Breast epithelium (tissue), 4 donors: ENCODE measurements at regions not wholly inside any gene's neighbourhood (a gene's known extent, or its start where the extent isn't known, plus 50 kb on each side); places are given as distances from the start of the nearest gene placed in this dataset.

Experiments
- DNase-seq, 2 donors: peaks; one replicate each; pipeline ENCODE4 v3.0.0-alpha.2; 2019; ENCODE audit warnings: low spot score in 2 of 2
- H3K27ac ChIP-seq, 2 donors: fragments of 200-600 bp; sonication (generic) in 1 of 2; one replicate each; pipeline ENCODE4 v1.5.1; 2016 to 2019; ENCODE audit warnings: mild to moderate bottlenecking in 1 of 2
- H3K27me3 ChIP-seq, 2 donors: fragments of 200-600 bp; sonication (generic) in 1 of 2; one replicate each; pipeline versions ENCODE4 v1.5.1 to v1.6.0; 2017 to 2019; ENCODE audit warnings: control low read depth in 1 of 2, mild to moderate bottlenecking in 1 of 2
- H3K36me3 ChIP-seq: fragments of 200-600 bp; one replicate; pipeline ENCODE4 v1.5.1; 2019
- H3K4me1 ChIP-seq, 2 donors: fragments of 200-600 bp; sonication (generic); one replicate each; pipeline ENCODE4 v1.5.1; 2016 to 2019; ENCODE audit warnings: control low read depth in 1 of 2
- H3K4me3 ChIP-seq, 3 donors: fragments of 200-600 bp; sonication (generic); 1 replicate in 2 of 3; 2 replicates in 1 of 3; pipeline ENCODE4 v1.5.1; 2016 to 2019; ENCODE audit warnings: mild to moderate bottlenecking in 3 of 3, moderate library complexity in 2 of 3
- H3K9me3 ChIP-seq, 2 donors: fragments of 200-600 bp; sonication (generic) in 1 of 2; one replicate each; pipeline ENCODE4 v1.5.1; 2016 to 2019; ENCODE audit warnings: control low read depth in 1 of 2
- CTCF ChIP-seq, 3 donors: fragments of 450-650 bp; IDR thresholded peaks; one replicate each; pipeline ENCODE4 v1.5.1; 2016 to 2017; ENCODE audit warnings: antibody characterized with exemption in 3 of 3, mild to moderate bottlenecking in 3 of 3, moderate library complexity in 3 of 3
- POLR2A ChIP-seq: fragments of 450-650 bp; IDR thresholded peaks from one replicate; pipeline ENCODE4 v1.6.1; 2016; ENCODE audit warnings: antibody characterized with exemption, mild to moderate bottlenecking, moderate library complexity
- POLR2AphosphoS5 ChIP-seq, 3 donors: sonication (generic); formaldehyde crosslinking; IDR thresholded peaks; one replicate each; pipeline ENCODE4 v1.6.1; 2017; ENCODE audit warnings: antibody characterized with exemption in 3 of 3
- intact Hi-C: fragments of 100-400 bp; cut with DNase I; formaldehyde crosslinking; loops from one replicate; pipeline ENCODE4 v1.15.1; 2023; ENCODE audit warnings: low total_unique reads

GRCh38 chr2:226643030-226643945, 156.3 kb downstream of the IRS1 start:
- intact Hi-C loops: no loop called here
- Histone ChIP-seq H3K36me3 (no peaks in the 10 kb centered on the region), H3K4me3 (no peak overlapping the region), H3K27ac (no peak overlapping the region), H3K4me1 (no peaks in the 10 kb centered on the region), H3K9me3 (peaks cover 4 to 5% of the 10 kb centered on the region in 2 donors), H3K27me3 (no peaks in the 10 kb centered on the region)
- no peak for TF ChIP-seq CTCF (IDR thresholded peaks at IDR 0.05)
- TF ChIP-seq POLR2AphosphoS5 (IDR thresholded peaks at IDR 0.05): no peak
- no peak for TF ChIP-seq POLR2A
- DNase-seq: no peak

- H3K27ac ChIP-seq: no peak overlapping the region
- H3K9me3 ChIP-seq: peaks cover 4 to 5% of the 10 kb centered on the region in 2 donors
- no peaks in the 10 kb centered on the region for H3K4me1 ChIP-seq
- no peaks in the 10 kb centered on the region for H3K36me3 ChIP-seq
- no peaks in the 10 kb centered on the region for H3K27me3 ChIP-seq
- TF ChIP-seq CTCF (IDR thresholded peaks at IDR 0.05): no peak
- TF ChIP-seq POLR2A: no peak
- no peak for TF ChIP-seq POLR2AphosphoS5 (IDR thresholded peaks at IDR 0.05)
- no peak for DNase-seq
- intact Hi-C loops: no loop called here
- H3K4me3 ChIP-seq: no peak overlapping the region
Measured at GRCh38 chr2:226641008-226641407, 158.6 kb downstream of the IRS1 start.

- intact Hi-C loops: no loop called here
- no peaks in the 10 kb centered on the region for H3K36me3 ChIP-seq
- H3K9me3 ChIP-seq: peaks cover 4 to 5% of the 10 kb centered on the region in 2 donors
- no peaks in the 10 kb centered on the region for H3K4me1 ChIP-seq
- DNase-seq: no peak
- H3K4me3 ChIP-seq: no peak overlapping the region
- no peaks in the 10 kb centered on the region for H3K27me3 ChIP-seq
- TF ChIP-seq POLR2A (no peak), POLR2AphosphoS5 (IDR thresholded peaks at IDR 0.05) (no peak), CTCF (IDR thresholded peaks at IDR 0.05) (no peak)
- no peak overlapping the region for H3K27ac ChIP-seq
Measured at GRCh38 chr2:226640501-226640900, 159.1 kb downstream of the IRS1 start.

- DNase-seq: no peak
- TF ChIP-seq CTCF (IDR thresholded peaks at IDR 0.05): no peak
- TF ChIP-seq POLR2A: no peak
- TF ChIP-seq POLR2AphosphoS5 (IDR thresholded peaks at IDR 0.05): no peak
- H3K27me3 ChIP-seq: no peaks in the 10 kb centered on the region
- H3K4me3 ChIP-seq: no peak overlapping the region
- H3K9me3 ChIP-seq: peaks cover 4 to 5% of the 10 kb centered on the region in 2 donors
- H3K4me1 ChIP-seq: no peaks in the 10 kb centered on the region
- intact Hi-C loops: no loop called here
- no peak overlapping the region for H3K27ac ChIP-seq
- H3K36me3 ChIP-seq: no peaks in the 10 kb centered on the region
Measured at GRCh38 chr2:226639550-226639949, 160.1 kb downstream of the IRS1 start.

- peaks cover 4 to 5% of the 10 kb centered on the region in 2 donors for H3K9me3 ChIP-seq
- DNase-seq: no peak
- TF ChIP-seq POLR2A: no peak
- TF ChIP-seq POLR2AphosphoS5 (IDR thresholded peaks at IDR 0.05): no peak
- no peak for TF ChIP-seq CTCF (IDR thresholded peaks at IDR 0.05)
- H3K27me3 ChIP-seq: no peaks in the 10 kb centered on the region
- H3K4me3 ChIP-seq: no peak overlapping the region
- H3K36me3 ChIP-seq: no peaks in the 10 kb centered on the region
- intact Hi-C loops: no loop called here
- no peaks in the 10 kb centered on the region for H3K4me1 ChIP-seq
- H3K27ac ChIP-seq: no peak overlapping the region
Measured at GRCh38 chr2:226638576-226638975, 161.0 kb downstream of the IRS1 start.
